ENCODE measurements at regions not wholly inside any gene's neighbourhood (a gene's known extent, or its start where the extent isn't known, plus 50 kb on each side); places are given as distances from the start of the nearest gene placed in this dataset.
"Not testable (repeated sequence)": the region's sequence is repeated elsewhere in the genome, so short reads cannot be mapped to it uniquely, and the experiment has no call there.

- DNase-seq = no peak
Measured at GRCh38 chr11:133635244-133635739, 103.0 kb upstream of the OPCML start.

GRCh38 chr11:133628371-133628770 lies 96.1 kb upstream of the OPCML start:
- DNase-seq = not testable (repeated sequence)

GRCh38 chr11:133621611-133622010 lies 89.3 kb upstream of the OPCML start:
- no peak for DNase-seq

- DNase-seq = no peak
Measured at GRCh38 chr11:133619973-133620372, 87.7 kb upstream of the OPCML start.

GRCh38 chr11:133619397-133619796 lies 87.1 kb upstream of the OPCML start:
- DNase-seq = no peak

GRCh38 chr11:133618544-133618943 lies 86.2 kb upstream of the OPCML start:
- no peak for DNase-seq

GRCh38 chr11:133608496-133608895 lies 76.2 kb upstream of the OPCML start:
- DNase-seq = no peak

GRCh38 chr11:133606124-133606523 lies 73.8 kb upstream of the OPCML start:
- DNase-seq = no peak

GRCh38 chr11:133605482-133605881 lies 73.2 kb upstream of the OPCML start:
- DNase-seq = no peak

- peak in 1 of 2 donors; percentile 42 for DNase-seq
Measured at GRCh38 chr11:133601641-133602040, 69.3 kb upstream of the OPCML start.

- no peak for DNase-seq
Measured at GRCh38 chr11:133600786-133601185, 68.5 kb upstream of the OPCML start.

- DNase-seq = no peak
Measured at GRCh38 chr11:133600306-133600705, 68.0 kb upstream of the OPCML start.

- no peak for DNase-seq
Measured at GRCh38 chr11:133598906-133599305, 66.6 kb upstream of the OPCML start.

GRCh38 chr11:133597236-133597635 lies 64.9 kb upstream of the OPCML start:
- DNase-seq = no peak

- DNase-seq = no peak
Measured at GRCh38 chr11:133595998-133596590, 63.8 kb upstream of the OPCML start.

- DNase-seq = no peak
Measured at GRCh38 chr11:133593036-133593435, 60.7 kb upstream of the OPCML start.

- DNase-seq = no peak
Measured at GRCh38 chr11:133586903-133587517, 54.7 kb upstream of the OPCML start.

- no peak for DNase-seq
Measured at GRCh38 chr11:133582750-133583149, 50.4 kb upstream of the OPCML start.

- DNase-seq = no peak
Measured at GRCh38 chr11:133582326-133582725, 50.0 kb upstream of the OPCML start.

Data from hippocampal formation (tissue), 2 donors.